ENCODE measurements at regions not wholly inside any gene's neighbourhood (a gene's known extent, or its start where the extent isn't known, plus 50 kb on each side); places are given as distances from the start of the nearest gene placed in this dataset.

GRCh38 chr10:78934994-78935602 lies 133.7 kb upstream of the ZMIZ1 start:
- no peak overlapping the region for H3K4me3 ChIP-seq (ENCODE audit: low read depth, low read length)
- DNase-seq (ENCODE audit: low read depth): no peak
- no peak for TF ChIP-seq CTCF (IDR thresholded peaks at IDR 0.05; ENCODE audit: insufficient read depth, low read depth, low read length)

DNA sequence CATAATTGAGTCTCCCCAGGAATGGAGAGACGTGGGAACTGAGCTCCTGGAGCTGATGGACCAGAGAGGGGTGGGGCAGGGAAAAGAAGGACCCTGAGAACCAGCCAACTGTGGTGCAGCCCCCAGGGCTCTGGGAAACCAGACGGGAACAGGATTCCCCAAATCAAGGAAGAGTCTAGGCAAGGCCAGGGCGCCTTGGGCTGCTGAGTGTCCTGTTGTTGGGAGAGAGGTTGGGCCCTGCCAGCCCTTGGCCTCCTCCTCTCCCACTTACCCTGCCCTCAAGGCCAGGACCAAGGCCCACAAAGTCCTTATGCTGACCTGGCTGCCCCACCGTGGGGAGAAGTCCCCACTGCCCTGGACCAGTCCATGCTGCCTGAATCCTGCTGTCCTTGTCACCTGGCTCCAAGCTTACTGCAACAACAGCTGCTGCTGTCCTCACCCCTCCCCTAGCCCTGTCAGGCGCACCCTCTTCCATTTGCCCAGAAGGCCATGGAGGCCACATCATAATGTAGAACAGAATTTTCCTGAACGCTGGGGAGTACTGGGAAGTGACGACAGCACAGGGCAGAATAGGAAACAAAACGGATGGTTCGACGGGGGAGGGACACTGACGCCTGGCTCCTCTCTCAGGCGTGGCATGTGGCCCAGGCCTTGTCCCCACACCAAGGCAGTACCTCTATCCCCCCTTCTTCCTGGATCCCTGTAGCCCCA lies 132.9 kb upstream of the ZMIZ1 start:
- H3K4me3 ChIP-seq (ENCODE audit: low read depth, low read length): no peak overlapping the region
- TF ChIP-seq CTCF (IDR thresholded peaks at IDR 0.05; ENCODE audit: insufficient read depth, low read depth, low read length): no peak
- DNase-seq (ENCODE audit: low read depth): no peak

DNA sequence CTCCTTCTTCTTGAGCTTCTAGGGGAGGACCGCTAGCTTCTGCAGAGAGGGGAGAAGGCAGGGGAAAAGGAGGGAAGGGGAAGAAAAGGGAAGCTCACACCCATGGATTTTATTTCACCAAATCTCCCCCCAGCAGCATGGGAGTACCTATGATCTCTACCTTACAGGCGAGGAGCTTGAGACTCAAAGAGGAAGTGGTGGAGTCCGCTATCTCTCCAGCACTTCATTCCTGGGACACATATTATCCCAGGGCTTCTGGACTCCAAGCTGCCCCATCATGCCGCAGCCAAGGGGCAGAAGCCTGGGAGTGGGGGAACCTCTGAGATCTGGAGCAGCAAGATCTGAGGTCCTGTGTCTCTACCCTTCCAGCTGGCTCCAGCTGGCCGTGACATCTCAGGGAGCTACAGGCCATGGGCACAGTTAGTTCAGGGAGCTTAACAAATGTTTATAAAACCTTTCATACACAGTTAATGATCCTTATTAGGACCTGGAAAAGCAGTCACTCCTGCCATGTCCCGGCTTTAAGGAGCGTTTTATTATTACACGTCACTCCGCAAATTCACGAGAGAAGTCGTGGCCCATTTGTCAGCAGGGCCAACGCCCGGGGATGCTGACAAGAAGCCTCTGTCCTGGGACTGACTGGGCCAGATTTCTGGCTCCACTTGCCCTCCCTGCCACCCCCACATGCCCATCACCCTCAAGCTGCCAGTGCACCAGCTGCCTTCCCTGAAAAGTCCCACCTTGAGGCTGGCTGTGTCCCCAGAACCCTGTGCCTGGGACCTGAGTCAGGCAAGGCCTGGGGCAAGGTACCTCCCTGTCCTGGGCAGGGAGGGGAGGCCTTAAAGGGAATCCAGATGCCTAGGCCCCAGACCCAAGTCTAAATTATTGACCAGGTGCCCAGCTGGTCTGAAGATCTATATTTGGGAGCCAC lies 132.1 kb upstream of the ZMIZ1 start:
- no peak overlapping the region for H3K4me3 ChIP-seq (ENCODE audit: low read depth, low read length)
- TF ChIP-seq CTCF (IDR thresholded peaks at IDR 0.05; ENCODE audit: insufficient read depth, low read depth, low read length): no peak
- peak; percentile 62 for DNase-seq (ENCODE audit: low read depth)

GRCh38 chr10:78937393-78937792 lies 131.4 kb upstream of the ZMIZ1 start:
- no peak overlapping the region for H3K4me3 ChIP-seq (ENCODE audit: low read depth, low read length)
- no peak for TF ChIP-seq CTCF (IDR thresholded peaks at IDR 0.05; ENCODE audit: insufficient read depth, low read depth, low read length)
- no peak for DNase-seq (ENCODE audit: low read depth)

- TF ChIP-seq CTCF (IDR thresholded peaks at IDR 0.05; ENCODE audit: insufficient read depth, low read depth, low read length): peak; percentile 17
- peak; percentile 56 for DNase-seq (ENCODE audit: low read depth)
- H3K4me3 ChIP-seq (ENCODE audit: low read depth, low read length): no peak overlapping the region
These were observed 130.7 kb upstream of the ZMIZ1 start for GRCh38 chr10:78937800-78938694.

Data from fibroblast of villous mesenchyme (primary cell).